ENCODE measurements at regions not wholly inside any gene's neighbourhood (a gene's known extent, or its start where the extent isn't known, plus 50 kb on each side); places are given as distances from the start of the nearest gene placed in this dataset.

GRCh38 chr13:65971541-65971940 lies 1258.6 kb downstream of the PCDH9 start:
- no peak overlapping the region for H2AFZ ChIP-seq (ENCODE audit: low read length)
- no peak overlapping the region for H3K9ac ChIP-seq (ENCODE audit: low read length)
- no peak overlapping the region for H3K4me2 ChIP-seq (ENCODE audit: low read depth, low read length)
- no peaks in the 10 kb centered on the region for H3K79me2 ChIP-seq (ENCODE audit: low read length)
- no peaks in the 10 kb centered on the region for H3F3A ChIP-seq (ENCODE audit: insufficient read depth, low read length)
- H3K9me2 ChIP-seq (replicated peaks; ENCODE audit: insufficient read depth, low read length), result no peaks in the 10 kb centered on the region
- no peak overlapping the region for H3K27ac ChIP-seq (ENCODE audit: low read length)
- TF ChIP-seq CTCF (IDR thresholded peaks at IDR 0.05; ENCODE audit: low read length), result no peak
- TF ChIP-seq EZH2 (optimal IDR thresholded peaks at IDR 0.05; ENCODE audit: low read depth, low read length), result no peak
- no peak for TF ChIP-seq EZH2phosphoT487 (IDR thresholded peaks at IDR 0.05; ENCODE audit: low read length)
- no peaks in the 10 kb centered on the region for H4K20me1 ChIP-seq (ENCODE audit: insufficient read depth, low read length)
- H3K4me1 ChIP-seq (ENCODE audit: low read length), result no peaks in the 10 kb centered on the region
- no peaks in the 10 kb centered on the region for H3K27me3 ChIP-seq (replicated peaks; ENCODE audit: insufficient read depth, low read length)
- H3K4me3 ChIP-seq (ENCODE audit: low read length), result no peak overlapping the region
- DNase-seq, result no peak
- H3K36me3 ChIP-seq (replicated peaks; ENCODE audit: insufficient read depth, low read length), result no peaks in the 10 kb centered on the region
- no peaks in the 10 kb centered on the region for H3K9me3 ChIP-seq (replicated peaks; ENCODE audit: insufficient read depth, low read length)

GRCh38 chr13:65966991-65967451 lies 1263.1 kb downstream of the PCDH9 start:
- no peaks in the 10 kb centered on the region for H3K9me2 ChIP-seq (replicated peaks; ENCODE audit: insufficient read depth, low read length)
- H3K36me3 ChIP-seq (replicated peaks; ENCODE audit: insufficient read depth, low read length), result no peaks in the 10 kb centered on the region
- H3K79me2 ChIP-seq (ENCODE audit: low read length), result no peaks in the 10 kb centered on the region
- no peaks in the 10 kb centered on the region for H3K9me3 ChIP-seq (replicated peaks; ENCODE audit: insufficient read depth, low read length)
- no peak for DNase-seq
- H2AFZ ChIP-seq (ENCODE audit: low read length), result no peak overlapping the region
- no peaks in the 10 kb centered on the region for H3F3A ChIP-seq (ENCODE audit: insufficient read depth, low read length)
- no peak overlapping the region for H3K9ac ChIP-seq (ENCODE audit: low read length)
- H3K27me3 ChIP-seq (replicated peaks; ENCODE audit: insufficient read depth, low read length), result no peaks in the 10 kb centered on the region
- H3K27ac ChIP-seq (ENCODE audit: low read length), result no peak overlapping the region
- no peak overlapping the region for H3K4me3 ChIP-seq (ENCODE audit: low read length)
- H3K4me2 ChIP-seq (ENCODE audit: low read depth, low read length), result no peak overlapping the region
- TF ChIP-seq CTCF (IDR thresholded peaks at IDR 0.05; ENCODE audit: low read length) (peak; percentile 4; the same call in 1 of the 2 replicates), EZH2phosphoT487 (IDR thresholded peaks at IDR 0.05; ENCODE audit: low read length) (no peak)
- no peaks in the 10 kb centered on the region for H4K20me1 ChIP-seq (ENCODE audit: insufficient read depth, low read length)
- H3K4me1 ChIP-seq (ENCODE audit: low read length), result no peaks in the 10 kb centered on the region

- Histone ChIP-seq H3K4me1 (ENCODE audit: low read length) (no peaks in the 10 kb centered on the region), H3K9me3 (replicated peaks; ENCODE audit: insufficient read depth, low read length) (no peaks in the 10 kb centered on the region), H3K27ac (ENCODE audit: low read length) (no peak overlapping the region), H3K4me2 (ENCODE audit: low read depth, low read length) (no peak overlapping the region), H4K20me1 (ENCODE audit: insufficient read depth, low read length) (no peaks in the 10 kb centered on the region), H3K4me3 (ENCODE audit: low read length) (no peak overlapping the region), H3F3A (ENCODE audit: insufficient read depth, low read length) (no peaks in the 10 kb centered on the region), H3K9ac (ENCODE audit: low read length) (no peak overlapping the region), H3K9me2 (replicated peaks; ENCODE audit: insufficient read depth, low read length) (no peaks in the 10 kb centered on the region), H3K79me2 (ENCODE audit: low read length) (no peaks in the 10 kb centered on the region), H3K36me3 (replicated peaks; ENCODE audit: insufficient read depth, low read length) (no peaks in the 10 kb centered on the region), H3K27me3 (replicated peaks; ENCODE audit: insufficient read depth, low read length) (no peaks in the 10 kb centered on the region), H2AFZ (ENCODE audit: low read length) (no peak overlapping the region)
- TF ChIP-seq CTCF (IDR thresholded peaks at IDR 0.05; ENCODE audit: low read length), result no peak
- no peak for TF ChIP-seq EZH2phosphoT487 (IDR thresholded peaks at IDR 0.05; ENCODE audit: low read length)
- TF ChIP-seq EZH2 (optimal IDR thresholded peaks at IDR 0.05; ENCODE audit: low read depth, low read length), result no peak
- no peak for DNase-seq
These were observed 1264.6 kb downstream of the PCDH9 start for GRCh38 chr13:65965501-65965900.

All from MM.1S (cell line).